Skin epidermis (tissue), 12 donors: ENCODE measurements at regions not wholly inside any gene's neighbourhood (a gene's known extent, or its start where the extent isn't known, plus 50 kb on each side); places are given as distances from the start of the nearest gene placed in this dataset.

Experiments
- H3K27ac ChIP-seq, 21 experiments: fragments of 200-600 bp; sonication (generic) in 11 of 21; one replicate each; pipeline ENCODE4 v1.5.0; 2020; ENCODE audit warnings: mild to moderate bottlenecking in 3 of 21, inconsistent platforms in 2 of 21, moderate library complexity in 2 of 21
- H3K4me3 ChIP-seq, 7 experiments: fragments of 200-600 bp; sonication (generic) in 2 of 7; one replicate each; pipeline ENCODE4 v1.5.0; 2020; ENCODE audit warnings: inconsistent platforms in 2 of 7, mild to moderate bottlenecking in 2 of 7, moderate library complexity in 1 of 7

DNA sequence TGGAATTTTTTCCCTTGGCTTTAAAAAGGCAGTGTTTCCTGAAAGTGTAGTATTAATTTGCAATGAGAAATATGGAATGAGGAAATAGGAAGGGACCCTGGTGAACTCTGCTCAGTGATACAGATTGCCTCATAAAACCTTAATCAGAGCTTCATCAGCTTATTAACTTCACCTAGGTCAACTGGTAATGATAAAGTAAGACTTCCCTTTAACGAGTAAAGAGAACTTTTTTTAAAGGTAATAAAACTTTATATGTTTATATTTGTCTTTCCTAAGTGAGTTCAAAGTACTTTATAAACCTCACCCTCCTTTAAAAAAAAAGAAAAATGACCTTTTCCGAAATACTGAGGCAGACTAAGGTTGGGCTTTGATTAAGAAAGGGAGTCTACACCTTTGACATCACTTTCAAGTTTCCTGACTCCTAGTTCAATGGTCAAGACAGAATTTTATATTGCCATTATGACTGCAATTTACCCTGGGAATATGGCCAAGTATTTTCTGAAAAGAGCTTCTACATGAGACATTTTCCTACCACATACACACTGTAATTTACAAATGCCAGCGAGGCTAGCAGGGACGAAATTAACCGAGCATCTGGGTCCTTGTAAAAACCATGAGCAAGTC, 706.3 kb upstream of the TENM3 start:
- Histone ChIP-seq H3K27ac (no peak overlapping the region), H3K4me3 (no peak overlapping the region)

DNA sequence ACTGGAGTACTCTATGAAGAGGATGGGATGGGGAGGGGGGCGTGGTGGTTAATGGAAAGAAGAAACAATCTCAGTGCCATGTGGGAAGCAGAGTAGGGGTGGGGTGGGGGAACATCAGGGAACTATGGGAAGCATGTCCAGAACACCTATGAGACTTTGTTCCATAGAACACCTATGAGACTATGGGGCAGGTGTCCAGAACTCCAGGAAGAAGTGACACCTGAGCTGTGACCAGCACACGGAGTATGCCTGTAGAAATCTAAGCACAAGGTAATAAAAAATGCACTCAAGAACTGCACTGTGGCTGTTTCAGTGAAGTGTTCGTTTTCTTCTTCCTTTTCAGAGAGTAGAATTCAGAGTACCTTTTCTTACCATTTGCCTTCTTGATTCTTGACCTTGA, 704.8 kb upstream of the TENM3 start:
- Histone ChIP-seq H3K27ac (no peak overlapping the region), H3K4me3 (no peak overlapping the region)

DNA sequence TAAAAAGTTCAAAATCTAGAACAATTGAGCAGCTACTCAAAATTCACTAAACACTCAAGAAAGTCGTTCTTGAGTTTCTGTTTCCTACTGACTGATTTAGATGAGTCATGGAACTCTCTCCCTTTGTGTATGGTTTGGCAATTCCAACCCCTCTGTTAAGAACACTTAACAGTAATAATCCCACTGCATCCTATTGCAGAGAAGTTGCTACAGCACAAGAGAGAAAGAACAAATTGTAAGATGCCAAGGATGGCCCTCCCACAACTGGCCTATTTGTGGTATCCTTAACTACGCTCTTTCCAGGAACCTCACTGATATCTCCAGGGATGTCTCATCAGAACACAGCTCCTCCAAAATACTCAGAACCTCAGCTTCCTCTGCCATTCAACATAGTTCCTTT, 701.8 kb upstream of the TENM3 start:
- Histone ChIP-seq H3K4me3 (no peak overlapping the region), H3K27ac (no peak overlapping the region)

DNA sequence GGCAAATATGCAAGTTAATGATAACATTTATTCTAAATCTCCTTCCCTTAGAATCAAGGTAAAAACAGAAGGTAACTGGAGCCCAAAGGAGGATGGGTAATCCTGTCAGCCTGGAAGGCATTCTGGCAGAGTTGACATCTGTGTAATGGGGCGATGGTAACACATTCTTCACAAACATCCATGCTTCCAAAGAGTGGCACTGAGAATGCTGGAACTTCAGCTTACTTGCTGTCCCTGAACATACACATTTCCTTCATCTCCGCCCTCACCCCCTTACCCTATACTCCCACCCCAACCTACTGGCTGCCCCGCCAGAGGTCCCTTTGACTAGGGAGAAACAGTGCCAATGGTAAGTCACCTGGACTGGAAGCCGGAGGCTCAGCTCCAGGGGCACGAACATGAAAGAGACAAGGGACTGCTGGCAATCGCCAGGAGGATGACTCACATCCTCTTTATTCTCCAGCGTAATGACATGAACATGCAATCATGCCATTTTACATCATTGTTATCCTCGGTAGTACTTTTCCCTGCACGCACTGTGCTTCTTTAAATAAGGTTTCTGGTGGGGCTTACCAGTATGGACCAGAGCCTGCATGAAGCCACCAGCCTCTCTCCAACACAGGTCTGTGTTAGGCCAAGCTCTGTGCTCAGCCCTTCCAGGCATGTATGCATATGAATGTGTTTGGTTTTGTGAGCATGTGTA, 694.2 kb upstream of the TENM3 start:
- no peak overlapping the region for H3K4me3 ChIP-seq
- H3K27ac ChIP-seq: no peak overlapping the region

DNA sequence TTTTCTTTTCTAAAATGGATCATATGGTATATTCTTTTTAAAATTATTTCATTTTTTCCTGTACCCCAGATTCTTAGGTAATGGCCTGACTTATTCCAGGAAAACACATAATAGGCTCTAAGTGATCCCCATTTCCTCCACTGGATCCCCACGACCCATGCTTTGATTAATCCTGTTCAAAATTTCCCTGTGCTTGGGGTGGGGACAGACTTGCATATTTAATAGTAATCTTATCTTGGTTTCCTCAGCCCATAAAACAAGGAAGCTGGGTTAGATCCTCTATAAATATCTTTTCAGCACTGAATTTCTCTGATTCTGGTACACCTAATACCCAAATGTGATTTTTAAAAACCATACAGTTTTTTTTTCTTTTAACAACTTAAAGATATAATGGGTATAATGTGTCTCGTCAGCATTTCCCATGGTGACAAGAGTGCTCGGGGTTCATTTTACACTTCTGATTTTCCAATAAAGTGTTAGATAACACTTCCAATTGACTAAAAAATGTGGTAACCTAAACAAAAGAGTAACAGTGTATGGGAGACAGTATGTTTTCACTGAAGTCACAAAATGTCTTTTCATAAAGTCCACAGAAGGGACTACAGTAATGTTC, 693.5 kb upstream of the TENM3 start:
- no peak overlapping the region for H3K4me3 ChIP-seq
- no peak overlapping the region for H3K27ac ChIP-seq

DNA sequence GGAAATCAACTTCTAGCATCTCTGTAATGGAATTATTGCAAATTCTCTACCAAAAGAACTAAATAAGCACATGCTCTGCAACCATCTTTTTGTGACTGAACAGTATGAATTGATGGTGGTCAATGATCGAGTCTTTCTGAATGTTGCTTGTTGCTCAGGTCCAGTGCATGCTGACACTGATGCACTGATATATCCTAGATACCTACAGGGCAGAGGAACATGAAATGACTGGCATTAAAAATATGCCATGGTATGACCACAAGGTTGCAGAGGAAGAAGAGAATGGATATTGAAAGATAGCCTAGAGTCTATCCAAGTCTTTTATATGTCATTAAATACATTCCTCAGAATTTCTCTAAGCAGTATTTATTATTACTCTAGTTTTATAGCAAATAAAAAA, 692.8 kb upstream of the TENM3 start:
- Histone ChIP-seq H3K27ac (no peak overlapping the region), H3K4me3 (no peak overlapping the region)

DNA sequence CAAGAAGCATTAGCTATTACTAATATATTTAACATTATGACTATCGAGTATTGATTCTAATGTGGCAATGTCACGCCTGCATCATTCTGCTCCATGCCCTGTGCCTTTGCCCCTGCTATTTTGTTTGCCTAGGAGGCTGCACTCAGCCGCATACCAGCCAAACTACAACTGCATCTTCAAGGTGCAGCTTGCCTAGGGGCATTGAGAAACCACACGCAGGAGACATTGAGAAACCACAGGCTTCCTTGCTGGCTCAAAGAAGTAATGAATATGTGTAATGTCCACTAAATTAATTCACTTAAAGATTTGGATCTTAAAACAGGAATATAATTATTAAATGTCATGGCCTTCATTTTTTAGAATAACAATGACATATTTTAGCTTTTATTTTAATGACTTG, 683.6 kb upstream of the TENM3 start:
- no peak overlapping the region for H3K4me3 ChIP-seq
- H3K27ac ChIP-seq: no peak overlapping the region

DNA sequence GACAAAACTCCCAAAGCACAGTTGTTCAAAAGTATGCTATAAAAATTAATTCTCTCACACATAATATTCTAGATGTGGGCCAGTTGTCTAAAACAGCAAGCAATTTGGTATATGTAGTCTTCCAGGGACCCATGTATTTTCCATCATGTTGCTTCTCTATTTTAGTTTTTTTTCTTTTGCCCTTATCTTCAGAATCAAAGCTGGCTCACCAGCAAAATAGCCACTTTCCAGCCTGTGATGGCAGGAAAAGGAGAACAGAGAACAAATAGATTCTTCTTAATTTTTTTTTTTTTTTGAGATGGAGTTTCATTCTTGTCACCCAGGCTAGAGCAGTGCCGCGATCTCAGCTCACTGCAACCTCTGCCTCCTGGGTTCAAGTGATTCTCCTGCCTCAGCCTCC, 680.8 kb upstream of the TENM3 start:
- Histone ChIP-seq H3K4me3 (no peak overlapping the region), H3K27ac (no peak overlapping the region)

DNA sequence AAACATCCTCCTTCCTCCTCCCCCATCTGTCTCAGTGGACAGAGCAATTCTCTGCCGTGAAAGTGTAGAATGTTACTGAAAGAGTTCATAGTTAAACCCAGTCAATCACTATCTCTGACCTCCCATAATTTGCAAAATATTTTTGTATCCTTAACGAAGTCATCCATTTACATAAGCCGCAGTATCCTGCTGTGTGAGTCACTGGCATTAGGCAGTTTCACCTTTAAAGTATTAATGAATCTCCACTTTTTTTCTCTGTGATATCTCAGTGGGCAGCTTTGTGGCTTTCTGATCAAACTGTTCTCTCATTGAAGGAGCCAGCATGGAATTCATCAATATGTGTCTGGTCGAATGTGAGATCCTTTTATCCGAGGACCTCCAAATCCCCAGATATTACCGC, 678.6 kb upstream of the TENM3 start:
- Histone ChIP-seq H3K27ac (no peak overlapping the region), H3K4me3 (no peak overlapping the region)

DNA sequence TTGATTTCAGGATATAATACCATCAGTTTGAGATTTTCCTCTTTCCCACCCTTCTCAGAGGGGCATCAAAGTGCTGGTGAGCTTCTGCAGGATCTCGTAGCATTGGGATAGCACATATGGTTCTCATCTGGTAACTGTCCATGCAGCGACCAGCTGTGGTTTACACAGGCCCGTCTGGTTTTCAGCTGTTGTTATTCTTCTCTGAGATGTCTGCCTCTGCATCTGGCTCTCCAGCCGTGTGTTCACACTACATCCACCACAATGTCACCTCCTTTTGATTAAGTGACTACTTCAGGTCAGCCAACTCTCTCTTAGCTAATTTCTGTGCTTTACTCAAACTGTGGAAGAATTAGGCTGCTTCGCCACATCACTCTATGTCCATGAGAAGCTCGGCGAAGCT, 676.7 kb upstream of the TENM3 start:
- H3K27ac ChIP-seq: no peak overlapping the region
- H3K4me3 ChIP-seq: no peak overlapping the region

DNA sequence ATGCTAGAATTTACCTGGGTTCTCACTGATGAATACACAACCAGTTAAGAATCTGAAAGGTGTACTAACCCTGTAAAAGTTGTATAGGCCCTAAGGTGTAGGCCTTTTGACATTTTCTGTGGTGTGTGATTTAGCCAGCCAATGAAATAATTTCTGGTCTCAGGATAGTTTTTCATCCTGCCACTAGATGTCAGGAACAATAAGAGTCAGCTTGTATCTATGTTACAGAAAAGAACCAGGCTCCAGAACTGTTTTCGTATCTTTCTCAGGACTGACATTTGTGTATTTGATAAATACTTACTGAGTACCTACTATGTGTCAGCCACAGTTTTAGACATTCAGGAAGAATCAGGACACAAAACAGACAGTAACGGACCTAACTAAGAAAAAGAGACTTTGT, 673.6 kb upstream of the TENM3 start:
- no peak overlapping the region for H3K4me3 ChIP-seq
- no peak overlapping the region for H3K27ac ChIP-seq

DNA sequence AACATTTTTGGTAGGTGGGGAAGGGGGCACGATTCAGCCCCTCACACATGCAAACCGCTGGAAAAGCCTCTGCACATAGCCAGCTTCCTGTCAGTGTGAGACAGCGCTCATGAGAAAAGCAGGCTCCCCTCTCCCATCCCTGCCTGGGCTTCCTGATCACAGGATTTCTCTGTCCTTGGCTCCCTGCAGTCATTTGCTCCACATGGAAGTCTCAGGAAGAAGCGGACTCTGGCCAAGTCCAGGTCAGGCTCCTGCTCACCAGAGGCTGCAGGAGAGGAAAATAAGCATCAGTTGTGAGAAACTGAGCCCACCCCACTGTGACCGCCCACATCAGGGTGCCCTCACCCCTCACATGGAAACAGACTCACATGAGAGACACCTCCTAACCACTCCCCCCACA, 664.3 kb upstream of the TENM3 start:
- Histone ChIP-seq H3K4me3 (no peak overlapping the region), H3K27ac (no peak overlapping the region)

DNA sequence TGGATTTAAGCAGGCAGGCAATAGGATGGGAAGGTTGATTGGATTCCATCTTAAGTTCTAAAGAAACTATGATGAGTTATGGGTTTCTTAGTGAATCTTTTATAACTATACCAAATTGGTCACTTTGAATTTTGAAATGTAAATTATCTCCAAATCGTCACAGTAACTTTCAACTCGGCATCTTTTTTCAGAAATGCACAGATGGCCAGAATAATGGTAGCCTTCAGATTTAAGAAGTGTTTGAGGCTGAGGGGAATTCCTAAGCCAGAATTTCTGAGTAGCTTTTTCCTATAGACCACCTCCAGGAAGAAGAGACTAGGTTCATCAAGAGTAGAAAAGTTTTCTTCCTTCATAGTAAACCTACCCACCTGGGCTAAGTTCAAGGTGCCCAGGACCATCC, 663.7 kb upstream of the TENM3 start:
- no peak overlapping the region for H3K27ac ChIP-seq

DNA sequence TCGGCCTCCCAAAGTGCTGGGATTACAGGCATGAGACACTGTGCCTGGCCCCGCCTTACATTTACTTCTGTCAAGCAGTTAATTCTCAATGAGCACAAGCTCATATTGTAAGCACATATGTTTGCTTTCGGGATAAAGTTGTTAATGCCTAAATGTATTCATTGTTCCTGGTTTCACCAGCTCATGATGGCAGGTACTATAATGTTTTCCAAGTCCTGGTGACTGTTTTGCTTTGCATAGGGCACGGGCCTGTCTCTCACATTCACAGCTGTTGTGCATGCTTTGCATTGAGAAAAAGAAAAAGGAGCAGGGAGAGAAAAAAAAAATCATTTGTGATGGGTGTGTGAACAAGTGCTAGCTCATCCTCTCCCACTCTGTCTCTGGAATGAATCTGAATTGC, 661.2 kb upstream of the TENM3 start:
- no peak overlapping the region for H3K27ac ChIP-seq

More for the DNA sequence above, 663.7 kb upstream of the TENM3 start:
- H3K4me3 ChIP-seq: no peak overlapping the region

DNA sequence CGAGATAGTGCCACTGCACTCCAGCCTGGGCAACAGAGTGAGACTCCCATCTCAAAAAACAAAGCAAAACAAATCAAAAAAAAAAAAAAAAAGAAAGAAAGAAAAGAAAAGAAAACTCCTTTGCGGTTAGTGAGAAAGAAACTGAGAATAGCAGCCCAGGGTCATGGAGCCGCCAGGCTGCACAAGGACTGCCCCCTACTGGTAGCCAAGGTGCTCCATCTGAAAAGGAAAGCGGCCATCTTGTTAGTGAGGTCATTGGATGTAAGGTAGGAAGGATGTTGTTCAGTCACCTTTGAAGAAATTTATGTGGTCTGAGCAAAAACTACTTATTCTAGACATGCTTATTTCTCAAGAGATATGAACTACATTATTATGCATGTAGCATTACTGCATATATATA, 660.6 kb upstream of the TENM3 start:
- Histone ChIP-seq H3K4me3 (no peak overlapping the region), H3K27ac (no peak overlapping the region)

More for the DNA sequence above, 661.2 kb upstream of the TENM3 start:
- H3K4me3 ChIP-seq: no peak overlapping the region

DNA sequence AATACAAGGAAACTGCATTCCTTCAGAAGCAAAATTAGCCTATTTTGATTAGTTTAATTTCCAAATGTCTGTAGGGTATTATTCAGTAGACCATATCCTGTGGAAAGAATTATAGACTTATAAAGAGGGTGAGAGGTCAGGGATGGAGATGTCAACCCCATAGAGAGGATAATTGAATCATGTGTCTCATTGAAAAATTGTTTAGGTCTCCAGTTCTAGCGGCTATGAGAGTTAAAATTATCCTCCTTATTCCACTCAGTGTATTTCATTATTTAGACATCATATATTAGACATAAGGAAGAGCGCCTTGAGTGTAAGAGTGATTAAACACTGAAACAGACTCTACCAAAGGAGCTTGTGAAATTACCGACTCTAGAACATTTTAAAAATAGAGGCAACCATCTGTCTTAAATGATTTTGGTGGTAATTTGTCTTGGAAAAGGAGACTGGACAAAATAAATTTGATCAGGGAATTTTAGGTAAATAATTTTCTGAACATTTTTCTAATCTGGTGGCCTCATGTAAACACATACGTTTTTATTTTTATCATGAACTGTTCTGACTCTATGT, 654.4 kb upstream of the TENM3 start:
- Histone ChIP-seq H3K4me3 (no peak overlapping the region), H3K27ac (no peak overlapping the region)

DNA sequence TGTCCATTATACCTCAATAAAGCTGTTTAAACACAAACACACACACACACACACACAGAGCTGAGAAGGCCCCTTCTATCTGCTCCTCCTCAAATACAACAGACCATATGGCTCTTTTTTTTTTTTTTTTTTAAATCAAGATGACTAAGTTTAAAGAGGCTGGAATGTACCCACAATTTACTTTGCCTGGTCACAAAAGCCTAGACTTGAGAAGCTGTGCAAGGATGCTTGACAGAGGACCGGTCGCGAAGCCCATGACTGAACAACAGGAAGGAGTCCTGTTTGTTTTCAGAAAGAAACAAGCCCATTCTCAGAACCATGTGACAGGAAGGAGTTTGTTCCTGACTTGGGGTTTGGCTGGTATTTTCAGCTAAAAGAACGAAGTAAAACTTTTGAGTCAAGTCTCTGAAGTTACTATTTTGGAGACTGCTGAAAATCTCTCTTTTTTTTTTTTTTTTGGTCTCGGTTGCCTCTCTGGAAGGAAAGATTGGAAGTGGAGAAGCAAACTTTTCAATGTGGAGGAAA, 650.9 kb upstream of the TENM3 start:
- no peak overlapping the region for H3K27ac ChIP-seq
- no peak overlapping the region for H3K4me3 ChIP-seq

DNA sequence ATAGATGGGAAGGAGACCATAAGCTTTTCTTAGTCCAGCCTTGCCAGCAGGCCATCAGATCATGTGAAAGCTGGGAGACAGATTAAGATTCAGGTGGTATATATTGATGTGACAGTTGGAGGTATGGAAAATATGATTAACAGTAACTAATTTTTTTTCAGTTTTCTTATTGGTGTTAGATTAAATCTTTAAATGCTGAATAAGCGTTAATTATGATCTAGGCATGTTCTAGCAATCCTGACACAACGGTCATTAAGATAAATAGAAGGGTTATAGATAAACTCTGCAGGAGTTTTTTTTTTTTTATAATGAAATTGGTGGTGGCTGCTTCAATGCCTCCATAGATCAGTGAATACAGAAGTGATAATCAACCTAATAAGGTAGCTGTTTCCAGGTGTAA, 649.5 kb upstream of the TENM3 start:
- Histone ChIP-seq H3K4me3 (no peak overlapping the region), H3K27ac (no peak overlapping the region)

DNA sequence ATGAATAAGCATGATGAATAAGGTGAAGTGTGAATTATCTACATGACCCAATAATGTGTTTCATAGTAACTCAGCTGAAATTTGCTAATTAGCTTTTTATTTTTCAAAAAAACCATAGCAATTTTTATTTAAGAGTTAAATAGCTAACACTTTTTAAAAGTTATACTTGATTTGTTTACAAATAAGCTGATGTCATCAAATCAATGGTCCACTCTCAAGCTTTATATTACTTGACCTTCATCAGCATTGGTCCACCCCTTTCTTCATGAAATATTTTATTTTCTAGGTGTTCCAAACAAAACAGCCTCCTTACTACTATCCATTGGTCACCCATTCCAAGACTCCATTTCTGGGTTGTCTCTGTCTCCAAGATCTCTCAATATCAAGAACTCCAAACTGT, 649.0 kb upstream of the TENM3 start:
- H3K27ac ChIP-seq: no peak overlapping the region
- no peak overlapping the region for H3K4me3 ChIP-seq

DNA sequence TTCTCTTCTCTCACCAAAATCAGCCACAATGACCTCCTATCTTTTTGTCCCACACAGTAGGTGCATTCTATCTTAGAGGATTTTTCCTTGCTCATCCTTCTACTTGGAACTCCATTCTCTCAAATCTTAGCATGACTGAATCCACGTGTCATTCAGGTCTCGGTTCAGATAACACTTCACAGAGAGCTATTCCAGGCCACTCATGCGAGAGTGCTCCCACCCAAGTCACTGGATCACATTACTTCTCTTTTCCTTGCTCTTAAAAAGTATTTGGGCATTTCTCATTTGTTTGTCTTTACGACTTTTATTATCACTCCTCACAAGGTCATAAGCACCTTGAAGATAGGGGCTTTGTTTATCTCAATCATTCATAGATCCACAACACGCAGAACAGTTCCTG, 647.5 kb upstream of the TENM3 start:
- H3K27ac ChIP-seq: no peak overlapping the region
- H3K4me3 ChIP-seq: no peak overlapping the region

DNA sequence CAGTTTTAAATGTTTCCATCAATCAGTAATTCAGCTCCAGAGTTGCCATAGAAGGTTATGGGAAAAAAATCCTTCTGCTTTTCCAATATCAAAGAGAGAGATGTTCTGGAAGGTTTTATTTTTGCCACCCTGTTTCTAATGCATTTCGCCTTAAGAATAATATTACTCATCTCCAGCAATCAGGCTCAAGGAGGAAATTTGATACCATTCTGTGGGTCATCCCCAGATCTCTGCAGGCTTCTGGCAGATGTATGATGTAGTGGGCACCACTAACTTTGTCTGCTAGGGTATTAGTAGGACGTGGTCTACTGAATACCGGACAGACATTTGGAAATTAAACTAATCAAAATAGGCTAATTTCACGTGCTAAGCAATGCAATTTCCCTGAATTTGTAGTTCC, 645.4 kb upstream of the TENM3 start:
- no peak overlapping the region for H3K27ac ChIP-seq
- no peak overlapping the region for H3K4me3 ChIP-seq
